ENCODE measurements at regions not wholly inside any gene's neighbourhood (a gene's known extent, or its start where the extent isn't known, plus 50 kb on each side); places are given as distances from the start of the nearest gene placed in this dataset.

DNA sequence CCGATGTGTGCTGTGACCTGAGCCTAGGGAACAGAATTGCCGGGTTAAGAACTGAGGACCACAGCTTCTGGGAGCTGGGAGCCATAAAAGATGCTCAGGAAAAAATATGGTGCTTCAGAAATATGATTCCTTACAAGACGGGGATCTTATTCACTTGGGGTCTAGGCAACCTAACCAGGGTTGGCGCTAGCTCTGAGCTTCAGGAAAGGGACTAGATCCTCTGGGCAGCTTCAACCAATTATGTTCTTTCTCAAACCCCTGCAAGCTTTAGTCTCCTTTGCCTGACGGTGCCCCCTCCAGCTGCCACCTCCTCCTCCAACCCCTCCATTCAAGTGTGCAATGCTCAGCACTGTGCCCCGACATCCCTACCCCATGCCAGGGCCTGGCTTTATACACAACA is 634.1 kb upstream of the CADM1 start:
- no peak for TF ChIP-seq POLR2A (IDR thresholded peaks at IDR 0.05)
- TF ChIP-seq, protein P1, sequence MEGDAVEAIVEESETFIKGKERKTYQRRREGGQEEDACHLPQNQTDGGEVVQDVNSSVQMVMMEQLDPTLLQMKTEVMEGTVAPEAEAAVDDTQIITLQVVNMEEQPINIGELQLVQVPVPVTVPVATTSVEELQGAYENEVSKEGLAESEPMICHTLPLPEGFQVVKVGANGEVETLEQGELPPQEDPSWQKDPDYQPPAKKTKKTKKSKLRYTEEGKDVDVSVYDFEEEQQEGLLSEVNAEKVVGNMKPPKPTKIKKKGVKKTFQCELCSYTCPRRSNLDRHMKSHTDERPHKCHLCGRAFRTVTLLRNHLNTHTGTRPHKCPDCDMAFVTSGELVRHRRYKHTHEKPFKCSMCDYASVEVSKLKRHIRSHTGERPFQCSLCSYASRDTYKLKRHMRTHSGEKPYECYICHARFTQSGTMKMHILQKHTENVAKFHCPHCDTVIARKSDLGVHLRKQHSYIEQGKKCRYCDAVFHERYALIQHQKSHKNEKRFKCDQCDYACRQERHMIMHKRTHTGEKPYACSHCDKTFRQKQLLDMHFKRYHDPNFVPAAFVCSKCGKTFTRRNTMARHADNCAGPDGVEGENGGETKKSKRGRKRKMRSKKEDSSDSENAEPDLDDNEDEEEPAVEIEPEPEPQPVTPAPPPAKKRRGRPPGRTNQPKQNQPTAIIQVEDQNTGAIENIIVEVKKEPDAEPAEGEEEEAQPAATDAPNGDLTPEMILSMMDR (IDR thresholded peaks at IDR 0.05): no peak
